NCI-H1048 (cell line): ENCODE measurements at regions not wholly inside any gene's neighbourhood (a gene's known extent, or its start where the extent isn't known, plus 50 kb on each side); places are given as distances from the start of the nearest gene placed in this dataset.
"Not testable (repeated sequence)": the region's sequence is repeated elsewhere in the genome, so short reads cannot be mapped to it uniquely, and the experiment has no call there.

Experiments used
- DNase-seq: peaks from one replicate; lab custom pipeline; 2025; lab: John Stamatoyannopoulos, UW

DNA sequence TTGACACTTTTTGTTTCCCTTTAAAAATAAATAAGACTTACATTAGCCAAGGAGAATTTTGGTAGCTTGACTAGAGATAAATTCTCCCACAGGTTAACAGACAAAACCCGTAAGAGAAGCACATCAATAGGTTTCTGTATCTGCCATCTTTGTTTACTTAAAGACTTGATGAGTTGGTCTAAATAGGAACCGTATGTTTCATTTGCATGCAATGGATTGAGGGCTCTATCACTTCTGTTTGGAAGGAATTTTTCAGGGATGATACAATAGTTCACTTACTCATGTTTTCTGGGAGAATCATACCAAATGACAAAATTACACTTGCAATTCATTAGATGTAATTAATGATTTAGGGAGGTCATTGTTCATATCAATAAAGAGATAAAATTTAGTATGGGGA lies 631.5 kb upstream of the NR2F2 start:
- peak; percentile 6 for DNase-seq

DNA sequence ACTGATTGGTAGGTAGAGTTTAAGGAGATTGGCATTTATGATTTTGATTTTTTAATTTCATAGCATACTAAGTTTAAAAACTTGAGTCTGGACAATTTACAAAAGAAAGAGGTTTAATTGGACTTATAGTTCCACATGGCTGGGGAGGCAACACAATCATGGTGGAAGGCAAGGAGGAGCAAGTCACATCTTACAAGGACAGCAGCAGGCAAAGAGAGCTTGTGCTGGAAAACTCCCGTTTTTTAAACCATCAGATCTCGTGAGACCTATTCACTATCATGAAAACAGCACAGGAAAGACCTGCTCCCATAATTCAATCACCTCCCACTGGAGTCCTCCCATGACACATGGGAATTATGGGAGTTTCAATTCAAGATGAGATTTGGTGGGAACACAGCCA lies 630.9 kb upstream of the NR2F2 start:
- DNase-seq = no peak

DNA sequence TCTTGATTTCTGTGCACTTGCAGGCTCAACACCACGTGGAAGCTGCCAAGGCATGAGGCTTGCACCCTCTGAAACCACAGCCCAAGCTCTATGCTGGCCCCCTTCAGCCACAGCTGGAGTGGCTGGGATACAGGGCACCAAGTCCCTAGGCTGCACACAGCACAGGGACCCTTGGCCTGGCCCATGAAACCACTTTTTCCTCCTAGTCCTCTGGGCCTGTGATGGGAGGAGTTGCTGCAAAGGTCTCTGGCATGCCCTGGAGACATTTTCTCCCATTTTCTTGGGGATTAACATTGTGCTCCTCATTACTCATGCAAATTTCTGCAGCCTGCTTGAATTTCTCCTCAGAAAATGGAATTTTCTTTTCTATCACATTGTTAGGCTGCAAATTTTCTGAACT lies 629.8 kb upstream of the NR2F2 start:
- DNase-seq = not testable (repeated sequence)

DNA sequence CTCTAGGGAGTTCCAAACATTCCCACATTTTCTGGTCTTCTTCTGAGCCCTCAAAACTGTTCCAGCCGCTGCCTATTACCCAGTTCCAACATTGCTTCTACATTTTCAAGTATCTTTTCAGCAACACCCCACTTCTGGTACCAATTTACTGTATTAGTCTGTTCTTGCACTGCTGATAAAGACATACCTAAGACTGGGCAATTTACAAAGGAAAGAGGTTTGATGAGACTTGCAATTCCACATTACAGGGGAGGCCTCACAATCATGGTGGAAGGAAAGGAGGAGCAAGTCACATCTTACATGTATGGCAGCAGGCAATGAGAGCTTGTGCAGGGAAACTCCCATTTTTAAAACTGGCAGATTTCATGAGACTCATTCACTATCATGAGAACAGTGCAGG lies 629.1 kb upstream of the NR2F2 start:
- DNase-seq = no peak

DNA sequence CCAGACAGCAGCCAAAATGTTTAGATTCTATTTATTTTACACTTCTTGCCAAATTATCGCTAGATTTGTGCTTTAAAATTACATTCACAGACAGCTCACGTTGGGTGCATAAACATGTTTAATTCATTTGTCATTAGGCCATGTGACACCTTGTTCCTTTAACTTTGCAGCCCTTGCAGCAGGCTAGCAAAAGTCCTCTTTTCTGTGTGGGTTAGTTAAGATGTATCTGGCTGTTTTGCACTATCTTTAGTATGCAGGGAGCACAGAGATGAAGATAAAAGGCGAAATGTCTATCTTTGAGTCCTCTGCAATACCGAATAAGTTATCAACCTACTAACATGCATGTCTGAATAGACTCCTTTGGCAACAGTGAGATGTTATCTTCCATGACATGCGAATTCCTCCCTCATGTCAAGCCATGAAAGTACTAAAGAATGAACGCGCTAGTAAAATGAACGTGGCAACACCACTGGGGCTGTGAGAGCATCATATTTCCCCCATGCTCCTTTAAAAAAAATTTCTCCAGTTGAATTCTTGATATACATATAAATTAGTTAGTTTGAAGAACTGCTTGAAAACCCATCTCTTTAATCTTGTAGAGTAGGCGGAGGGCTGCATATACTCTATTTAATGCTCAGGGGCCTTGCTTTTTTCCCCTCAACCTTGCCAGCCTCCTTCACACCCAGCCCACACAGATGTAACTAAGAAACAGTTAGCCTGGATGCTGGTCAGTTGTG lies 620.4 kb upstream of the NR2F2 start:
- DNase-seq = no peak

DNA sequence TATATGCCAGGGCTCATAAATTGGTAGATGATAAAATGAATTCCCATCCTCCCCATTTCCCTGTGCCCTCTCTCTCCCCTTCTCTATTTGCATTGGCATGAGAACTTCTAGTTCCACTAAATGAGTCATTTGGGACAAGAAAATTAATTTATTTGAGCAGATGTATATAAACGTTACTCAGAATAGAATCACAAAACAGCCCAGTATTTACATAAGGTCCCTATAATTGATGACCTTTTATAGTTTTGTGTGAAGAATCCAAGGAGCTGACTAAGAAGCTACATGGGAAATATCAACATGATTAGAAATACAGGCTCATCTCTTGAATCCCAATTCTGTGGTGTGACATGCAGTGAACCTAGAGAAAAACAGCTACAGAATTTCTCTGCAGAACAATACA lies 617.7 kb upstream of the NR2F2 start:
- DNase-seq = no peak

DNA sequence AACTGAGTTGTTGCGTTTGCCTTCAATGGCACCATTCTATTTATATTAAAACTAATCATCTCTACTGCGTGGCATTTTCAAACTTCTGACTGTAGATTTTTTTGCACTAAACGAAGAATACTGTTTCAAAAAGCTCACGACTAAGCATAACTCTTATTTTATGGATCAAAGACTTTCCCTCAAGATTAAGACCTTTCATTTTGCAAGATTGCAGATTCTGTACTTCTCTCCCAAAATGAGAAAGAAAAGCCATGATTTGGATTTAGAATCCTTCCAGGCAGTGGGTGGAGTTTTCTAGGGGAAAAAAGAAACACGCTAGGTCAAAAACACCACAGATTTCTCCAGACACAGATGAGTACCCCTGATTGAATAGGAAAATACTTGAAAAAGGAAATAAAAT lies 617.2 kb upstream of the NR2F2 start:
- DNase-seq = no peak

DNA sequence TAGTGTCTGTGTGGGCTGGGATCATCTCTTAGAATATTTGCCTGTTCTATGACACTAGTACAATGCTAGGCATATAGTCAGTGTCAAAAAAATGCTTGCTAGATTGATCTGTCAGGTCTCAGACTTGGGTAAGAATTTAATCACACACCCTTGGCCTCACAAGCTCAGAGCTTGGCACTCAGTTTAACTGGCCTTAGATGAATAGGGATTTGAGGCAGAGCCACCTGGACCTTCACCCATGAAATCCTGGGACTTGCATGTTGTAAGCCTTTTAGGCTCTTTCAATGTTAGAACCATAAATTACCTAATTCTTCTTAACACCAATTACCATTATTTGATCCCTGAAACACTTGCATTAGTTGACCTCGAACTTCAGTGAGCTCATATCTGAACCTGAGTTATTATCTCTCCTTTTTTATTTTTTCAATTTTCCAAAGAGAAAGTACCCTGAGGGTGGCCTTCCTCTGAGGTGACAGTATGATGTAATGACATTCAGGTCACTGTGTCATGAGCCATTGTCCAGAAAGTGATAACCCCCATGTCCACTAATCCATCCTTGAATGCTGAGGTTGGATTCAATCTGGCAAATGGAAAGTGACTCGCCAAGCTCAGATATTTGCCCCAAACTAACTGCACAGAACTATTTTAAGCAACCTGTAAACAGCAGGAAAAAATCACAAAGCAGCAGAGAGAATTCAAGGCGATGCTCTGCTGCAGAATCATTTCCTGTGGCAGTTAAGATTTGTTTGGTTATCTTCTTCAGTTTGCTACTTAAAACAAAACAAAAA lies 615.2 kb upstream of the NR2F2 start:
- no peak for DNase-seq

DNA sequence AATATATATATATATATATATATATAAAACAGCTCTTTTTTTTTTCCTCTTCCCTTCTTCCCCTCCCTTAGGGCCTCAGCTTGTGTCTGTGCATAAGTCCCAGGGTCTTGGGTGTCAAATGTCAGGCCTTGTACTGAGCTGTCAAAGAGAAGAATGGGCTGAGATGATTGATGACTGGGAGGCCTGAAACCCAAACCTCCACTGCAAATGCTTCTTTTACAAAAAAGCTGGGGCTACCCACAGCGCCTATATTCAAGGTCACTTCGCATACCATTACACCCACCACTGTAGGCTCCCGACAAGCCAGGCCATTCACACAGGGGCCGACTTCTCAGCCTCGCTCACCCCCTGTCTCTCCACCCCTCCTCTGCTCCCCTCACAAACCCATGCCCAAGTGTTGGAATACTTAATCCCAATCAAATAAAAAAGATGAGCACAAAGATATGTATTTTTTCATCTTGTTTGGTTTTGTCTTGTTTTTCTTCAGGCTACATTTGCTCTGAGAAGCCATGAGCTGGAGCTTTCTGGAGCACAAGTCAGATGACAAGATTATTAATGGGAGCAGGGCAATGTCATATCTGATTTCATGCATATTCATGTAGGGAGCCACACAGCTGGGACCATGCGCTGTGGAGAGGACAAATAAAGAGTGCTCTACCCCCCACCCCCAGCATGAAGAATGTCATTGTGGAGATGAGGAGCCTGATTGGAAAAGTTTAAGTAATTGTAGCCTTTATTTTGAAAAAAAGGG lies 614.4 kb upstream of the NR2F2 start:
- no peak for DNase-seq

DNA sequence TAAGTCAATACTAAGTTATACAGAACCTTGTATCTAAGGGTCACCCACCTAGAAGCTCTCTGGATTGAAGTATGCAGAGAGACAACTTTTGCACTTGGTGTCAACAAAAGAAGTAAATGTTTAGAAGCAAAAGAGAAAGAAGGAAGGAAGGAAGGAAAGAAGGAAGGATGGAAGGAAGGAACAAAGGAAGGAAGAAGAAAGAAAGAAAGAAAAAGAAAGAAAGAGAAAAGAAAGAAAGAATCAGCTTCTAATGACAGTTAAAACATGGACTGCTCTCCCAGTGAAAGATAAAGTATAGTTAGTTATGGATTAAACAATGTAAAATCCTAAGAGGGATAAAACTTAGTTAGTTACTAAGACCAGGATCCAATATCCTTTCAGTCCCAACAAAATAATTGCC lies 613.8 kb upstream of the NR2F2 start:
- DNase-seq = no peak

DNA sequence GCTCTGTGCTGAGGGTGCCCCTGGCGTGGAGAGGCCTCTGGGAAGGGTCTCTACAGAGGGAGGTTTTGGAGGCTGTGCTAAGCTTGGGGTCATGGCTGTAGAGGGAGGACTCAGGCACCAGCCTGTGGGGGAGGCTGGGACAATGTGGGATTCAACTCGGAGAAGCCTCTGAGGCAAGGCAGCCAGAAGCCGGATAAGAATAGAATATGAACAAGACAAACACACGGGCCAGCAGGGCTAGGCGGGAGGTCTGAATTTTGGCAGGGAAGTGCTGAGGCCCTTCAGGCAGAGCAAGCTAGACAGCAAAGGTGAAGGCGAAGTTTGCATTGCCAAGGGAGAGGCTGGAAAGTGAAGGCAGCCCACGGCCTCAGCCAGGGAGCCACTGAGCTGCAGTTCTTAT lies 612.1 kb upstream of the NR2F2 start:
- DNase-seq = no peak

DNA sequence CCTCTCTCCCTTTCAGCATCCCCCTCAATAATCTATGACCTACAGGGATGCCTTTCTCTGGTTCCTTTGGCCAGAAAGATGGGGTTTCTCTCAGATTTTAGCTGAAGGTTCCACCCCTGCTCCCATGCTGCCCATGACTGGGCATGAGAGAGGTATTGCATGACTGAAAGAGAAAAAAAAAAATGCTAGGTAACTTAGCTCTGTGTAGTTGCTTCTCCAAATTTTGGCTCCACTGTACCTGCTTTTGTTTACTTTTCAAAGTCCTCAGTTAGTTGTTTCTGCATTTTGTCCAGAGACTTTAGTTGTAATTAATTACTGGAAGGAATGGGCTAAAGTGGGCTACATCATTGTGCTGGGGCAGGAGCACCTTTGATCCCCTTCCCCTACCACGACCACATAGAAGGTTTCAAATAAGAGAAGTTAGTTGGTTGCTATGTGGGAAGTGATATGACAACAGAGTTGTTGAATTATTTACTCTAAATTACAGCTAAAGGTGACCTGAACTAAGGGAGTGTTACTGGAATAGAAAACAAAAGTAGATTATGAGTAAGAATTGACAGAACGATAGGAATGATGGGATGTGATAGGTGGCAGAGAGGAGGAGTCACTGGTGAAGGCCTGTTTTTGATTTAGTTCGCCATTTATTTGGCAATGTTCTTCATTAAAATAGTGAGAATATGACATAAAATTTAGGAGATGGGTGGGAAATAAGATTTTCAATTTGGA lies 605.4 kb upstream of the NR2F2 start:
- DNase-seq = no peak

DNA sequence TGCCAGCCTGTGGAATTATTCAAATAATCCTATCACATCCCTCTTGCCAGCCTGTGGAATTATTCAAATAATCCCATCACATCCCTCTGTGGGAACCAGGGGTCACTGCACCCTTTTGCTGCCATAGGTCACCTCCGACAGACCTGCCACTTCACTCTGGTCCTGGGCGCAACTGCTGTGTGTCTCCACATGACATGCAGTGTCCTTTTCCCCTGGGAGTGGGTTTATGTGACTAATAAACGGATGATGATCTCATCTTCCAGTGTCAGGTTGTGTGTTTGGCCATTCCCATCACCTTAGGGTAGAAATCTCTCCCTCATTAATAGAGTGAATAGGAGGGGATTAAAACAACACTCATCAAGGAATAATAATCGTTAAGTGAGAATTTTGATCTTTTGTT lies 603.6 kb upstream of the NR2F2 start:
- DNase-seq = no peak

DNA sequence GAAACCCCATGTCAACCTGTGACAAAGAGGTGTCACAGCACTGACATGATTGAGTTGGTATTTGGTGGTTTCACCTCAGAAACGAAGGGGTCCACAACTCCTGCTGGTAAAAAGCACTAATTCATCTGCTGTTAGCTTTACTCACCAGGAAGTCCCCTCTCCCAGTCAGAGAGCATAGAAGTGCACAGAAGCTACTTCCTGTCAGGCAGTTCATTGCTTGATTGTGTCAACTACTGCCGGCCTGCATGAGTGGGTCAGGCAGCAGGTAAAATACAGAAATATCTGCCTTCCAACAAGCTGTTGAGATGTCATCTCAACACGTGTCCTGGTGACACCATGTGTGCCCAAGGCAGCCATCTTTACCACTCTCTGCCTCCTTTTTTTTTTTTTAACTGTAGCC lies 596.6 kb upstream of the NR2F2 start:
- no peak for DNase-seq

DNA sequence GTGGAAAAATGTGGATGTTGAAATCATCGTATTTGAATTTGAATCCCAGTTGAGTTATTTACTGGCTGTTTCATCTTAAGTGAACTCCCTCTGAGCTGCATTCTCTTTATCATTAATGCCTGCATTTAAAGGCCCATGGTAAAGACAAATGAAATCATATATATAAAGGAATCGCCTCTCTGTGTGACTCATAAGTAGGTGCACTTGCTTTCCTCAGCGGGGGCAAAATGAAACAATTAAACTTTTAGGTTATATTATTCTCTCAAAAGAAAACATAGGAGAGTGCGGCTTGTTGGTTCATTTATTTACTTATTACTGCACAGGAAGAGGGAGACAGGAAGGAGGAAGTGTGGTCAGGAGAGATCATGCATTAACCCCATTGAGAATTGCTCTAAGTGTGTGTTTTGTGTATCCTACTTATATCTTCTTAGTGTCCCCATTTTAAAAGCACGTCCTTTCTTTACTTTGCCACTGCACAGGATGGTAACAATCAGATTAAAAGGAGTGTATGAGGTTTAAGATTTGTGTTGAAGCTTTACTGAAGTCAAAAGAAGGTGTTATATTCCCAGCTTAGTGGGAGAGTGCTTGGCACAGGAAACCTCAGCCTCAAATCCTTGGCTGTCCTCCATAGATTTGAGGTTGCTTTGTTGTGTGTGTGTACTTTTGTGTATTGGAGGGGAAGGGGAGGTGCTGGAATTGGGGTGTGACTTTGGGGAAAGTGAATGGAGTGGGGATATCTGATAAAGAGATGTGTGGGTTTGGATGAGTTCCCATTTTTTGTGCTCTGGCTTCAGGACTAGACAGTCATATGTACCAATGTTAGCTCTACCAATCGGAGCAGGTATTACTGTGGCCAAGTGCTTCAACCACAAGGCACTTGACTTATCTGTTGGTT lies 595.8 kb upstream of the NR2F2 start:
- DNase-seq = no peak

DNA sequence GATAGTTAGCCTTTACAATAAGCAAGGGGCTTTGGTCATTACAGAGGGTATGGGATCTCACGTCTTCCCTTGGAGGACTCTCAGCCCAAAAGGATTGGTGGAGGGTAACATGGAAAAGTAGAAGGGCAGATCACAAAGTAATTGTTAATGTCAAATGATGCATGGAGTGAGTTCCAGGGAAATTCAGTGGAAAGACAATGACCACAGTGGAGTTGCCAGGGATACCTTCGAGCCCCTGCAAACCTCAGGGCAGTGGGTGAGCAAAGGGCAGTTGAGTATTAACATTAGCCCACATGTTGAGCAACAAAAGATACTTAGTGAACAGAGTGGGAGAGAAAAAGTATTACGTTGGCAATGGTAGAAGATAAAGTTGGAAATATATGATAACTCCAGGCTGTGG lies 593.4 kb upstream of the NR2F2 start:
- no peak for DNase-seq

DNA sequence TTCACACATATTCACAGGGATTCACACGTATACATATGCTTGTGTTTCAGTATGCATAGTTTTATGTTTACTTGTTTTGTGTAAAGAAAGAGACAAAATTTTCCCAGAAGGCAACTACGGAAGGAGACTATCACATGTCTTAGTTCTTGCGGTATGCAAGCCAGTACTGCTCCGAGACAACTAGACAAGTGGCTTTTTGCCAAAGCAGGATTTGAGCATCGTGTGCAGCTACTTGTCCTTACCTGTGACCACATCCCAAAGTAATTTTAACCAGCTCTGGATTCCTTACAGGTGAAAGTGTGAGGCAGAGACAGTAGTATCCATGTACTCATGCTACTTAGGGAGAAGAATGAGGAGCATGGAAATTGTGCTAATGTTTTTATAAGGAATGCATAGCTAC lies 591.4 kb upstream of the NR2F2 start:
- no peak for DNase-seq

DNA sequence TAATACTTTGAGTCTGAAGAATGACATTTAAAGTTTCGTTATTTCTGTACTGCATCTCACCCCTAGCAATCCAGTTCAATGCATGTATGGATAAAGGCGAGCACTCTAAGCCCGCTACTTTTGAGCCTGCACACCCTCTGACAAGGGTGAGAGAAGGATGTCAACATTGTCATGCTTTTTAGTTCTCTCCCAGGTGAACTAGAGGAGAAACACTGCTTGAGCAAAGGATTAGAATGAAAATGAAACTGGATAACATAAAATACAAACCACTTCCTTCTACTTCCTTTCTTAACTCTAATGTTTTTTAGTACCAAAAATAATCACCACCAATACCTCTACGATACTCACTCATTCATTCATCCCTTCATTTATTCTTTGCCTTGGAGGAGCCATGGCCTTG lies 588.7 kb upstream of the NR2F2 start:
- DNase-seq = no peak

DNA sequence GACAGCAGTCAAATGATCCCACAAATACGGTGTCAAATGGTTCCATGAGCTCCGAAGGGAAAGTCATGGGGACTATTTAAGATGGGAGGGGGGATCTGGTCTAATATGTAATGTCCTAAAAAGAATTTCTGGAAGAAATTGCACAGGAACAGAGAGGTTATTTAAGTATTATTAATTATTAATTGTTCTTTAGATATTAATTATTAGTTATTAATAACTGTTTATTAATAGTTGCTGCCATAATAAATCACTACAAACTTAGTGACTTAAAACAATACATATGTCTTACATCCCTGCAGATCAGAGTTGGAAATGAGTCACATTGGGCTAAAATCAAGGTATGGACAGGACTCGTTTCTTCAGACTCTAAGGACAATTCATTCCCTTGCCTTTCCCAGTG lies 588.2 kb upstream of the NR2F2 start:
- DNase-seq = no peak

DNA sequence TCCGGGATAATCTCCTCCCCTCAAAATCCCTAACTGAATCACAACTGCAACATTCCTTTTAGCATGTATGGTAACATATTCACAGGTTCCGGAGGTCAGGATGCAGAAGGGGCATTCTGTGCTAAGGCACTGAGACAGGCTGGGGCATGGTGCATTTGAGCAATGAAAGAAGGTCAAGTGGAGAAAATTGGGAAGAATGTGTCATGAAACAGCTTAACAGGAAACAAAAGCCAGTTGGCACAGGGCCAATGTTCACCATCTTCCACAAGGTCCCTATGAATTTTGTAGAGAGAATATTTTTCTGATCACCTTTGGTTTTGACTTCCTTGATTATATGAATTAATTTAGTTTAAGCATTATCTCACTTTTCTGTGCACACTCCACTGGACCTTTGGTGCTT lies 587.7 kb upstream of the NR2F2 start:
- no peak for DNase-seq

DNA sequence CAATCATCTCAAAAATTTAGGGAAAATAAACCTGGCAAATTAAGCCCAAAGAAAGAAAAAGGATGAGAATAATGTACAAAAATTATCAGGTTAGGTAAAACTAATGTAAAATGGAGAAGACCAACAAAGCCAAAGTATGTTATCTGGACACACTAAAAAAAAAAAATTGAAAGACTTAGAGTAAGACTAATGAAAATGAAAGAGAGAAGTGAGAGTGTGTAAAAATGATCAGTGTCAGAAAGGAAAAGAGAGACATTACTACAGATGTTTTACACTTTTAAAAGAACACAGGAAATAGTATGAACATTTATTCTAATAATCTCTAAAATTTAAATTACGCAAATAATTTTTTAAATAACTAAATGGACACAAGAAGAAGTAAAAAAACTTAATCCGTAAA lies 573.3 kb upstream of the NR2F2 start:
- no peak for DNase-seq
